Endothelial cell of umbilical vein (primary cell): ENCODE measurements at regions not wholly inside any gene's neighbourhood (a gene's known extent, or its start where the extent isn't known, plus 50 kb on each side); places are given as distances from the start of the nearest gene placed in this dataset.

Experiments used
- BruUV-seq: library from RNA; stranded (reverse); fragments of 400-500 nt; replicated peaks from 2 replicates; lab custom pipeline; 2021; lab: Mats Ljungman, UMichigan
- CTCF ChIA-PET: fragments of 300-600, 350-600 bp; sonication (Branson Sonifier 250); formaldehyde crosslinking; loops from one replicate; lab custom pipeline; 2021; ENCODE audit warnings: antibody characterized with exemption, inconsistent platforms; lab: Charles Lee
- POLR2A ChIA-PET: fragments of 300-600, 350-600 bp; sonication (Branson Sonifier 250); formaldehyde crosslinking; loops from one replicate; lab custom pipeline; 2021; ENCODE audit warnings: antibody characterized with exemption, inconsistent platforms; lab: Charles Lee
- DNase-seq: peaks from one replicate; pipeline ENCODE4 v3.0.0-alpha.2; 2011; ENCODE audit warnings: low read depth, low spot score
- FAIRE-seq: peaks from 2 replicates; lab custom pipeline; 2011; peaks lifted over from hg19 to GRCh38; lab: Jason Lieb, UNC
- H2AFZ ChIP-seq: 2 replicates; pipeline ENCODE4 v1.6.0; 2012; ENCODE audit warnings: low read depth, low read length, control low read depth, inconsistent platforms
- H3K27ac ChIP-seq: 2 replicates; pipeline ENCODE4 v1.5.1; 2011; ENCODE audit warnings: low read depth, mild to moderate bottlenecking, control low read depth, low read length, moderate library complexity; ENCODE audit not compliant: insufficient read depth
- H3K27me3 ChIP-seq, 2 experiments: 2 replicates each; pipeline versions ENCODE4 v1.6.0 to v1.6.1; 2011; ENCODE audit warnings: low read length in 2 of 2, mixed read lengths in 1 of 2; ENCODE audit not compliant: control insufficient read depth in 2 of 2, insufficient read depth in 2 of 2
- H3K36me3 ChIP-seq, 2 experiments: 2 replicates in 1 of 2; 3 replicates in 1 of 2; pipeline ENCODE4 v1.5.1; 2011; ENCODE audit warnings: low read length in 2 of 2, mild to moderate bottlenecking in 1 of 2, moderate library complexity in 1 of 2; ENCODE audit not compliant: control insufficient read depth in 2 of 2, insufficient read depth in 2 of 2; ENCODE audit errors: extremely low read depth in 1 of 2
- H3K4me1 ChIP-seq: 3 replicates; pipeline ENCODE4 v1.5.1; 2011; ENCODE audit warnings: mild to moderate bottlenecking, low read length; ENCODE audit not compliant: control insufficient read depth, insufficient read depth; ENCODE audit errors: extremely low read depth
- H3K4me2 ChIP-seq: 2 replicates; pipeline ENCODE4 v1.6.1; 2011; ENCODE audit warnings: low read length, control low read depth, mixed read lengths; ENCODE audit not compliant: insufficient read depth
- H3K4me3 ChIP-seq, 3 experiments: fragments of 200-600 bp in 1 of 3; sonication (generic), shearing (Covaris generic) in 1 of 3; replicated peaks in 1 of 3; 2 replicates each; pipeline ENCODE4 v1.5.1; 2011 to 2016; ENCODE audit warnings: control low read depth in 3 of 3, low read length in 3 of 3, mild to moderate bottlenecking in 2 of 3, inconsistent platforms in 1 of 3, low read depth in 1 of 3, moderate library complexity in 1 of 3; ENCODE audit not compliant: insufficient read depth in 1 of 3
- H3K79me2 ChIP-seq: 2 replicates; pipeline ENCODE4 v1.6.0; 2012; ENCODE audit warnings: low read length, inconsistent platforms; ENCODE audit not compliant: control insufficient read depth, insufficient read depth
- H3K9ac ChIP-seq: replicated peaks from 2 replicates; pipeline ENCODE3; 2011; ENCODE audit warnings: low read length, control low read depth; ENCODE audit not compliant: insufficient read depth; ENCODE audit errors: extremely low read depth
- H3K9me1 ChIP-seq: replicated peaks from 3 replicates; pipeline ENCODE4 v1.6.0; 2011; ENCODE audit warnings: mild to moderate bottlenecking, low read length; ENCODE audit not compliant: control insufficient read depth, insufficient read depth; ENCODE audit errors: extremely low read depth
- H3K9me3 ChIP-seq: replicated peaks from 2 replicates; pipeline ENCODE4 v1.5.1; 2012; ENCODE audit warnings: low read length, inconsistent platforms; ENCODE audit not compliant: control insufficient read depth, insufficient read depth
- H4K20me1 ChIP-seq: replicated peaks from 2 replicates; pipeline ENCODE3; 2011; ENCODE audit warnings: mild to moderate bottlenecking, low read length; ENCODE audit not compliant: control insufficient read depth, insufficient read depth; ENCODE audit errors: extremely low read depth
- EZH2 ChIP-seq: IDR thresholded peaks from 2 replicates; pipeline ENCODE4 v1.6.1; 2012; ENCODE audit warnings: borderline replicate concordance, low read depth, mild to moderate bottlenecking, moderate library complexity, low read length, inconsistent platforms; ENCODE audit not compliant: severe bottlenecking
- GATA2 ChIP-seq: IDR thresholded peaks from 2 replicates; pipeline ENCODE4 v1.7.0; 2011; ENCODE audit warnings: low read depth, mild to moderate bottlenecking, moderate library complexity, mixed read lengths, low read length; ENCODE audit not compliant: insufficient read length, insufficient read depth
- MYC ChIP-seq: IDR thresholded peaks from one replicate; pipeline ENCODE4 v1.6.1; 2011; ENCODE audit warnings: mild to moderate bottlenecking, low read depth, low read length
- POLR2AphosphoS5 ChIP-seq: IDR thresholded peaks from 2 replicates; pipeline ENCODE4 v1.6.1; 2012; ENCODE audit warnings: low read depth, mild to moderate bottlenecking, control low read depth, low read length, moderate library complexity; ENCODE audit not compliant: insufficient read depth
- dilution Hi-C: fragments of 300-500 bp; cut with MboI; formaldehyde crosslinking; loops from one replicate; pipeline ENCODE4 v1.15.0; 2019; ENCODE audit warnings: low sequenced_read_pairs; ENCODE audit not compliant: extremely low pct_ligation_motif_present
- intact Hi-C: fragments of 100-400 bp; cut with micrococcal nuclease; formaldehyde crosslinking; loops from one replicate; pipeline ENCODE4 v1.10.0; 2022
- TF ChIP-seq, protein P1 (sequence below), 2 donors: IDR thresholded peaks; 1 replicate in 1 of 2; 2 replicates in 1 of 2; pipeline ENCODE4 v1.5.1; 2011; ENCODE audit warnings: low read length in 2 of 2, mild to moderate bottlenecking in 2 of 2, moderate library complexity in 2 of 2, control low read depth in 1 of 2, inconsistent platforms in 1 of 2, low read depth in 1 of 2; ENCODE audit not compliant: insufficient read depth in 1 of 2; ENCODE audit errors: extremely low read depth in 1 of 2
- TF ChIP-seq, protein P2 (sequence below): IDR thresholded peaks from 2 replicates; pipeline ENCODE4 v1.6.1; 2011; ENCODE audit not compliant: insufficient read depth, insufficient read length

DNA sequence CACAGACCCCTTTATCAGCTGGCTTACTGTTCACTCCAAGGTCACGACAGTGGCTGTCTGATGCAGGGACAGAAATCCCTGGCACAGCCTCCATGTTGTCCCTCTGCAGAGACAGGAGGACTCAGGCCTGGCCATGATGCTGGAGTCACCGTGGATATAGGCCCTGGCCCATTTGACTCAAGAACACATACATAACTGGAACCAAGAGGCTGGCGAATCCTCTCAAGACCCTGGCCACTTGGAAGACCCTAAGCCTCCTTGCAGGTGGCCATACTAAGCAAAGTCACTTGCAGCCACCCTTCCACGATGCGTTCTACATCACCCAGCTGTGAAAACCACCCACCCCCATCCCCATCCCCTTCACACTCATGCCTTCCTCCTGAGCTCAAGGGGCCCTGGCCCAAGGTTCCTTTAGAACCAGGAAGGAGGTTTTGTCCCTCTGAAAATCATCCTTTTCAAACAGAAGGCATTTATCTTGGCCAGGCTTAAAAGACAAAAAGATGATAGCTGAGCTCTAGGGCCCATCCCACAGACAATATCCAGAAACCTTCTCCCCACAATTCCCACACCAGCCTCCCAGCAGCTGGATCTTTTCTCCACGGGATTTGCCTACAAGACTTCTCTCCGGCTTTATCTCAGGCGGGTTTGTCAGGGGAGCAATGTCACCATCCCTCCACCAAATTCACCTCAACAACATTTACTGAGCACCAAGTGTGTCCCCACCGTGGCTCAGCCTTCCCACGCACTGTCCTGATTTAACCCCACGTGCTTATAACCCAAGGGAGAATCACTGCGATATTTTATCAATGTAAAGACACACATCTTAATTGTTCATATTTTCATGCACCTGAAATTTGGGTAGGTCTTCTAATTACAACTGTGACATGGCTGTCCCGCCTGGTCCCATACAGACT, 123.4 kb upstream of the SERPIND1 start:
- CTCF ChIA-PET = no interaction called here
- DNase-seq = no peak
- no peak overlapping the region for H2AFZ ChIP-seq
- intact Hi-C loops = no loop called here
- no peak overlapping the region for H3K4me3 ChIP-seq
- no peaks in the 10 kb centered on the region for H3K36me3 ChIP-seq
- POLR2A ChIA-PET = no interaction called here
- no peaks in the 10 kb centered on the region for H3K9me3 ChIP-seq
- H3K27me3 ChIP-seq = no peaks in the 10 kb centered on the region
- BruUV-seq = no TSS peak
- dilution Hi-C loops = no loop called here
- TF ChIP-seq, protein P1, sequence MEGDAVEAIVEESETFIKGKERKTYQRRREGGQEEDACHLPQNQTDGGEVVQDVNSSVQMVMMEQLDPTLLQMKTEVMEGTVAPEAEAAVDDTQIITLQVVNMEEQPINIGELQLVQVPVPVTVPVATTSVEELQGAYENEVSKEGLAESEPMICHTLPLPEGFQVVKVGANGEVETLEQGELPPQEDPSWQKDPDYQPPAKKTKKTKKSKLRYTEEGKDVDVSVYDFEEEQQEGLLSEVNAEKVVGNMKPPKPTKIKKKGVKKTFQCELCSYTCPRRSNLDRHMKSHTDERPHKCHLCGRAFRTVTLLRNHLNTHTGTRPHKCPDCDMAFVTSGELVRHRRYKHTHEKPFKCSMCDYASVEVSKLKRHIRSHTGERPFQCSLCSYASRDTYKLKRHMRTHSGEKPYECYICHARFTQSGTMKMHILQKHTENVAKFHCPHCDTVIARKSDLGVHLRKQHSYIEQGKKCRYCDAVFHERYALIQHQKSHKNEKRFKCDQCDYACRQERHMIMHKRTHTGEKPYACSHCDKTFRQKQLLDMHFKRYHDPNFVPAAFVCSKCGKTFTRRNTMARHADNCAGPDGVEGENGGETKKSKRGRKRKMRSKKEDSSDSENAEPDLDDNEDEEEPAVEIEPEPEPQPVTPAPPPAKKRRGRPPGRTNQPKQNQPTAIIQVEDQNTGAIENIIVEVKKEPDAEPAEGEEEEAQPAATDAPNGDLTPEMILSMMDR (IDR thresholded peaks at IDR 0.05; ENCODE audit: extremely low read depth in 1 of 2, insufficient read depth in 1 of 2, low read depth in 1 of 2, low read length in 2 of 2) = no peak
- TF ChIP-seq GATA2 (no peak), MYC (no peak), EZH2 (no peak), POLR2AphosphoS5 (no peak)
- TF ChIP-seq, protein P2, sequence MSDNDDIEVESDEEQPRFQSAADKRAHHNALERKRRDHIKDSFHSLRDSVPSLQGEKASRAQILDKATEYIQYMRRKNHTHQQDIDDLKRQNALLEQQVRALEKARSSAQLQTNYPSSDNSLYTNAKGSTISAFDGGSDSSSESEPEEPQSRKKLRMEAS = no peak
- no peak overlapping the region for H3K27ac ChIP-seq
- H3K4me1 ChIP-seq = peaks cover 9% of the 10 kb centered on the region
- H3K9ac ChIP-seq = no peak overlapping the region
- H3K9me1 ChIP-seq = no peaks in the 10 kb centered on the region
- FAIRE-seq = no peak
- H3K4me2 ChIP-seq = peak overlapping the region; percentile 45
- no peaks in the 10 kb centered on the region for H3K79me2 ChIP-seq
- no peaks in the 10 kb centered on the region for H4K20me1 ChIP-seq
